AG04450 (cell line): ENCODE measurements at regions not wholly inside any gene's neighbourhood (a gene's known extent, or its start where the extent isn't known, plus 50 kb on each side); places are given as distances from the start of the nearest gene placed in this dataset.
"Not testable (repeated sequence)": the region's sequence is repeated elsewhere in the genome, so short reads cannot be mapped to it uniquely, and the experiment has no call there.

ENCODE experiments used
- CTCF ChIA-PET: fragments of 300-600, 350-600 bp; formaldehyde crosslinking; extraction: SDS; loops from one replicate; lab custom pipeline; 2022; ENCODE audit warnings: antibody characterized with exemption, inconsistent platforms; lab: Charles Lee
- POLR2A ChIA-PET: fragments of 350-600 bp; formaldehyde crosslinking; extraction: SDS; loops from one replicate; lab custom pipeline; 2021; ENCODE audit warnings: antibody characterized with exemption, inconsistent platforms; lab: Yijun Ruan, JAX
- DNase-seq: peaks from one replicate; pipeline ENCODE4 v3.0.0-alpha.2; 2011; ENCODE audit warnings: low read depth, low spot score
- H3K27ac ChIP-seq: one replicate; pipeline ENCODE4 v1.5.1; 2012; ENCODE audit warnings: low read depth, low read length, control low read depth
- H3K27me3 ChIP-seq: one replicate; pipeline ENCODE4 v1.6.0; 2012; ENCODE audit warnings: low read length; ENCODE audit not compliant: control insufficient read depth, insufficient read depth
- H3K4me3 ChIP-seq: 2 replicates; pipeline ENCODE4 v1.5.1; 2011; ENCODE audit warnings: mild to moderate bottlenecking, low read depth, low read length, control low read depth
- H3K9me3 ChIP-seq: 2 replicates; pipeline ENCODE4 v1.5.1; 2012; ENCODE audit warnings: low read length; ENCODE audit not compliant: control insufficient read depth, insufficient read depth
- TF ChIP-seq, protein P1 (sequence below): IDR thresholded peaks from 2 replicates; pipeline ENCODE4 v1.5.1; 2011; ENCODE audit warnings: low read depth, low read length, control low read depth, inconsistent platforms

DNA sequence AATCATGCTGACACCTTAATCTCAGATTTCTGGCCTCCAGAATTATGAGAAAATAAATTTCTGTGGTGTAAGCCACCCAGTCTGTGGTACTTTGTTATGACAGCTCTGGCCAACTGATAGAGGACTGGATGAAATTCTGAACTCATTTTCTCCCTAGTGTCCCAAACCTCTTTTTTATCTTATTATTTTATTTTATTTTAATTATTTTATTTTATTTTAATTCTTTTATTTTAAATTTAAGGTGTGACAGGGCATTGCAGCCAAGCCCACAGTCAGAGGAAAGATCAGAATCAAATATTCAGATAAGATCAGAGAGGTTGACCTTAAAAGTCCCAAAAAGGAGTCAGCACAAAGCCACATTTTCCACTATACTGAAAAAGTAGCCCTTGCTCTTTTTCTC, 228.1 kb downstream of the TFEC start:
- CTCF ChIA-PET = interaction anchor here (2.2 kb wide), 1 partner anchor 49 kb away, joined by 6 read pairs; no protein-coding TSS in a partner anchor
- no peaks in the 10 kb centered on the region for H3K9me3 ChIP-seq
- H3K4me3 ChIP-seq = no peak overlapping the region
- H3K27ac ChIP-seq = no peak overlapping the region
- POLR2A ChIA-PET = no interaction called here
- H3K27me3 ChIP-seq = no peaks in the 10 kb centered on the region
- DNase-seq = no peak
- TF ChIP-seq, protein P1, sequence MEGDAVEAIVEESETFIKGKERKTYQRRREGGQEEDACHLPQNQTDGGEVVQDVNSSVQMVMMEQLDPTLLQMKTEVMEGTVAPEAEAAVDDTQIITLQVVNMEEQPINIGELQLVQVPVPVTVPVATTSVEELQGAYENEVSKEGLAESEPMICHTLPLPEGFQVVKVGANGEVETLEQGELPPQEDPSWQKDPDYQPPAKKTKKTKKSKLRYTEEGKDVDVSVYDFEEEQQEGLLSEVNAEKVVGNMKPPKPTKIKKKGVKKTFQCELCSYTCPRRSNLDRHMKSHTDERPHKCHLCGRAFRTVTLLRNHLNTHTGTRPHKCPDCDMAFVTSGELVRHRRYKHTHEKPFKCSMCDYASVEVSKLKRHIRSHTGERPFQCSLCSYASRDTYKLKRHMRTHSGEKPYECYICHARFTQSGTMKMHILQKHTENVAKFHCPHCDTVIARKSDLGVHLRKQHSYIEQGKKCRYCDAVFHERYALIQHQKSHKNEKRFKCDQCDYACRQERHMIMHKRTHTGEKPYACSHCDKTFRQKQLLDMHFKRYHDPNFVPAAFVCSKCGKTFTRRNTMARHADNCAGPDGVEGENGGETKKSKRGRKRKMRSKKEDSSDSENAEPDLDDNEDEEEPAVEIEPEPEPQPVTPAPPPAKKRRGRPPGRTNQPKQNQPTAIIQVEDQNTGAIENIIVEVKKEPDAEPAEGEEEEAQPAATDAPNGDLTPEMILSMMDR = no peak

DNA sequence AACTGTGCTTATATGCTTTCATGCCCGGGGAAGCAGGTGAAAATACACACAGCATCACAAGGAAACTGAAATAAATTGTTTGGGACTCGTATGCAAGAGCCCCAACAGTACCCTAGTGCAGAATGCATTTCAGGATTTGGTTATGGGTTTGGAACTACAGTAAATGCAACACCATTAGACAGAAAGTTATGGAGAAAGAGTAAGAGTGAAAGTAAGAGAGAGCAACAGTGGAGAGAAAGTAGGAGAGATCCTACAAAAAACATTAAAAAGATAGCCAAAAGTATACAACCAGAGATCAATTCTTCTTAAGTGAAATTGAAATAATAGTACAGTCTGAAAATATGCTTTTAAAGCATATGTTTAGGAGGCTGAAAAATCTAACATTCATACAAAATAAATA, 231.1 kb downstream of the TFEC start:
- no peak overlapping the region for H3K4me3 ChIP-seq
- no peaks in the 10 kb centered on the region for H3K27me3 ChIP-seq
- ChIA-PET POLR2A (no interaction called here), CTCF (no interaction called here)
- H3K27ac ChIP-seq = no peak overlapping the region
- no peak for DNase-seq
- TF ChIP-seq, protein P1 = no peak
- no peaks in the 10 kb centered on the region for H3K9me3 ChIP-seq

DNA sequence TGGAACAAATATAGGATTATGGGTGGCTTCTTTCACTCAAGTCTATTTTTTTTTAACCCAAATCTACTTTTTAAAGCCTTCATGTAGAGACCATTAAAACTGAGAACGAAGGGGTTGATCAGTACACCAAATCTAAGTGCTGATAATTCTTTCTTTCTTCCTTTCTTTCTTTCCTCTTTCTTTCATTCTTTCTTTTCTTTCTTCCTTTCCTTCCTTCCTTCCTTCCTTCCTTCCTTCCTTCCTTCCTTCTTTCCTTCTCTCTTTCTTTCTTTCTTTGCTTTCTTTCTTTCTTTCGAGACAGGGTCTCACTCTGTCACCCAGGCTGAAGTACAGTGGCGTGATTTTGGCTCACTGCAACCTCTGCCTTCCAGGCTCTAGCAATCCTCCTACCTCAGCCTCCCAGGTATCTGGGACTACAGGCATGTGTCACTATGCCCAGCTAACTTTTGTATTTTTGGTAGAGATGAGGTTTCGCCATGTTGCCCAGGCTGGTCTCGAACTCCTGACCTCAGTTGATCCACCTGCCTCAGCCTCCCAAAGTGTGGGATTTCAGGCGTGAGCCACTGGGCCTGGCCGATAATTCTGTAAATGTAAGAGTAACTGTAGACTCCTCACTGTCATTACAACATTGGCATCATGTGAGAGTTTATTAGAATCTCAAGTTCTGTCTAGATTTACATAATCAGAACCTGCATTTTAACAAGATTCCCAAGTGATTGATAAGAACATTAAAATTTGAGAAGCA, 236.4 kb downstream of the TFEC start:
- H3K27ac ChIP-seq = no peak overlapping the region
- no peak for DNase-seq
- no peak overlapping the region for H3K4me3 ChIP-seq
- ChIA-PET CTCF (no interaction called here), POLR2A (no interaction called here)
- peaks cover 5% of the 10 kb centered on the region for H3K9me3 ChIP-seq
- H3K27me3 ChIP-seq = no peaks in the 10 kb centered on the region
- TF ChIP-seq, protein P1 = no peak

DNA sequence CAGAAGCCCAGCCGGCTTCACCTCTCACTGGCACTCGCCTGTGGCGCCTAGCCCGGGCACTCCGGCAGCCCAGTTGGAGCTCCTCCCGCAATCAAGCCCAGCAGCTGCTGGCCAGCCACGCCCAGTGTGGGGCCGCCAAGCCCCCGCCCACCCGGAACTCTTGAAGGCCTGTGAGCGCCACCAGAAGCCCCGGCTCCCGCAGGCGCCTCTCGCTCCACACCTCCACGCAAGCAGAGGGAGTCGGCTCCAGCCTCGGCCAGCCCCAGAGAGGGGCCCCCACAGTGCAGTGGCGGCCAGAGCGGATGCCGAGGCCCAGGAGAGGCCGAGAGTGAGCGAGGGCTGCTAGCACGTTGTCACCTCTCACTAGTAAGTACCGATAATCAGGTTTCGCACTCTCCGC, 240.7 kb downstream of the TFEC start:
- TF ChIP-seq, protein P1 = no peak
- H3K9me3 ChIP-seq = peaks cover 5% of the 10 kb centered on the region
- no peaks in the 10 kb centered on the region for H3K27me3 ChIP-seq
- no peak for DNase-seq
- H3K27ac ChIP-seq = no peak overlapping the region
- no peak overlapping the region for H3K4me3 ChIP-seq
- ChIA-PET POLR2A (no interaction called here), CTCF (interaction anchor here (0.7 kb wide), 1 partner anchor 24 kb away, joined by 3 read pairs; no protein-coding TSS in a partner anchor)

DNA sequence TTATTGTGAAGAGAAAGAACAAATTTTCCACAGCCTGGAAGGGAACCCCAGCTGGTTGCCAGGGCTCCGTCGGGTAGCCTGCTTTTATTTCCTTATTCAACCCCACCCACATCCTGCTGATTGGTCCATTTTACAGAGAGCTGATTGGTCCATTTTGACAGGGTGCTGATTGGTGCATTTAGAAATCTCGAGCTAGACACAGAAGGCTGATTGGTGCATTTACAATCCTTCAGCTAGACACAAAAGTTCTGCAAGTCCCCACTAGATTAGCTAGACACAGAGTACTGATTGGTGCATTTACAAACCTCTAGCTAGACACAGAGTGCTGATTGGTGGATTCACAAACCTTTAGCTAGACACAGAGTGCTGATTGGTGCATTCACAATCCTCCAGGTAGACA, 241.1 kb downstream of the TFEC start:
- POLR2A ChIA-PET, H3K27me3 ChIP-seq, DNase-seq, H3K27ac ChIP-seq, H3K4me3 ChIP-seq, H3K9me3 ChIP-seq: not testable (repeated sequence)
- CTCF ChIA-PET = interaction anchor here (0.7 kb wide), 1 partner anchor 24 kb away, joined by 3 read pairs; no protein-coding TSS in a partner anchor
